ENCODE measurements at regions not wholly inside any gene's neighbourhood (a gene's known extent, or its start where the extent isn't known, plus 50 kb on each side); places are given as distances from the start of the nearest gene placed in this dataset.

DNA sequence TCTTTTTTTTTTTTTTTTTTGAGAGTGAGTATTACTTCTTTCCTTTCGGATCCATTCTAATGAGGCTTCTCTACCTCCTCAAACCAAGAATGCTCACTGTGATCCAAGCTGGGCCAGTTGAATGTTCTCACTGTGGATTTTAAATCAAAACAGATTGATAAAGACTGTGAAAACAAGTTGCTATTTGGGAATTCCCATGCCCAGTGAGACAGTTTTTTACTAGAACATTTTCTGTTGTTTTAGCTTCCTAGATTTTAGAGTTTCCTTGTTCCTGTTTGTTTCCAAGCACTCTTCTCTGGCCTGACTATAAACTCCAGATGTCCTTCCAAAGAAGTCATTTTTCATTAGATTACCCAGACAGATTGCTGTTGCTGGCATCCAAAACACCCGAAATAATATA is 60.1 kb upstream of the GALNT15 start:
- no peaks in the 10 kb centered on the region for H3K4me1 ChIP-seq (ENCODE audit: control insufficient read depth in 1 of 2, insufficient read depth in 1 of 2, low read depth in 1 of 2, low read length in 1 of 2)
- no peak overlapping the region for H3K27ac ChIP-seq
- no peaks in the 10 kb centered on the region for H3K9me3 ChIP-seq
- no peak overlapping the region for H3K4me3 ChIP-seq (ENCODE audit: low read depth in 1 of 2, low read length in 1 of 2)
- TF ChIP-seq, protein P1, sequence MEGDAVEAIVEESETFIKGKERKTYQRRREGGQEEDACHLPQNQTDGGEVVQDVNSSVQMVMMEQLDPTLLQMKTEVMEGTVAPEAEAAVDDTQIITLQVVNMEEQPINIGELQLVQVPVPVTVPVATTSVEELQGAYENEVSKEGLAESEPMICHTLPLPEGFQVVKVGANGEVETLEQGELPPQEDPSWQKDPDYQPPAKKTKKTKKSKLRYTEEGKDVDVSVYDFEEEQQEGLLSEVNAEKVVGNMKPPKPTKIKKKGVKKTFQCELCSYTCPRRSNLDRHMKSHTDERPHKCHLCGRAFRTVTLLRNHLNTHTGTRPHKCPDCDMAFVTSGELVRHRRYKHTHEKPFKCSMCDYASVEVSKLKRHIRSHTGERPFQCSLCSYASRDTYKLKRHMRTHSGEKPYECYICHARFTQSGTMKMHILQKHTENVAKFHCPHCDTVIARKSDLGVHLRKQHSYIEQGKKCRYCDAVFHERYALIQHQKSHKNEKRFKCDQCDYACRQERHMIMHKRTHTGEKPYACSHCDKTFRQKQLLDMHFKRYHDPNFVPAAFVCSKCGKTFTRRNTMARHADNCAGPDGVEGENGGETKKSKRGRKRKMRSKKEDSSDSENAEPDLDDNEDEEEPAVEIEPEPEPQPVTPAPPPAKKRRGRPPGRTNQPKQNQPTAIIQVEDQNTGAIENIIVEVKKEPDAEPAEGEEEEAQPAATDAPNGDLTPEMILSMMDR (IDR thresholded peaks at IDR 0.05), result no peak
- no peaks in the 10 kb centered on the region for H3K36me3 ChIP-seq
- H3K27me3 ChIP-seq, result no peaks in the 10 kb centered on the region

DNA sequence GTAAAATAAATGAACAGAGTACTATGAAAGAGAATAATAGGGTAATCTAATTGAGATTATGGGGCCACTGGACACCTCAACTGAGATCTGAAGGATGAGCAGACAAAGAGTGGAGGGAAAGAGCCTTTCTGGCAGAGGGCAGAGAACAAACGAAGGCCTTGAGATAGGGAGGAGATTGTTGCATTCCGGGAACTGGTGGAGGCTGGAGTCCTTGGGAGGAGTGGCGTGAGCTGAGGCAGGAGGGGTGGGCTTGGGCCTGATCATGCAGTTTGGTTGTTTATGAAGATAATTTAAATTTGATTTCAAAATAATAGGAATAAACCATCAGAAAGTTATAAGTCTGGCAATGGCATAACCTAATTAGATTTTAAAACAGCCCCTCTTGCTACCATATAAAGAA is 59.5 kb upstream of the GALNT15 start:
- TF ChIP-seq, protein P1 (IDR thresholded peaks at IDR 0.05), result no peak
- no peaks in the 10 kb centered on the region for H3K36me3 ChIP-seq
- no peaks in the 10 kb centered on the region for H3K9me3 ChIP-seq
- no peaks in the 10 kb centered on the region for H3K4me1 ChIP-seq (ENCODE audit: control insufficient read depth in 1 of 2, insufficient read depth in 1 of 2, low read depth in 1 of 2, low read length in 1 of 2)
- no peaks in the 10 kb centered on the region for H3K27me3 ChIP-seq
- H3K4me3 ChIP-seq (ENCODE audit: low read depth in 1 of 2, low read length in 1 of 2), result no peak overlapping the region
- H3K27ac ChIP-seq, result no peak overlapping the region

GRCh38 chr3:16118396-16118795 is 56.1 kb upstream of the GALNT15 start:
- no peaks in the 10 kb centered on the region for H3K27me3 ChIP-seq
- no peaks in the 10 kb centered on the region for H3K9me3 ChIP-seq
- no peaks in the 10 kb centered on the region for H3K4me1 ChIP-seq (ENCODE audit: control insufficient read depth in 1 of 2, insufficient read depth in 1 of 2, low read depth in 1 of 2, low read length in 1 of 2)
- no peak overlapping the region for H3K4me3 ChIP-seq (ENCODE audit: low read depth in 1 of 2, low read length in 1 of 2)
- TF ChIP-seq, protein P1 (IDR thresholded peaks at IDR 0.05), result no peak
- H3K36me3 ChIP-seq, result no peaks in the 10 kb centered on the region
- no peak overlapping the region for H3K27ac ChIP-seq

DNA sequence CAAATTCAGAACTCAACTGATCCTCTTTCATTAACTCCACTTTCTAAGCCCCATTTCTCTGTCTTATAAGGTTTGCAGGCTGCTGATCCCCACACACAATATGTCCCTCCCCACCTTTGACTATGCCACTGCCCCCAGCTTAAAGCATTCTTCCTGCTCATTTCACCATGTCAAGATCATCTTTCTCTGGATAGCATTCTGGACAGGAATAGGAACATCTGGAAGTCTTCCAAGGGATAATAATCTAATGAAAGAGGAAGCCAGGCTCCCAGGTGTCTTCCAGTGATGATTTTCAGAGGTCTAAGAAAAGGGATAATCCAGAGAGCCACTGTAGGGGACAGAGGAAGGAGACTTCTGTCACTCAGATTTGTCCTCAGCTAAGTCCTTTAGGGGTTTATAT is 54.6 kb upstream of the GALNT15 start:
- no peaks in the 10 kb centered on the region for H3K9me3 ChIP-seq
- TF ChIP-seq, protein P1 (IDR thresholded peaks at IDR 0.05), result no peak
- no peak overlapping the region for H3K27ac ChIP-seq
- H3K36me3 ChIP-seq, result no peaks in the 10 kb centered on the region
- no peak overlapping the region for H3K4me3 ChIP-seq (ENCODE audit: low read depth in 1 of 2, low read length in 1 of 2)
- no peaks in the 10 kb centered on the region for H3K27me3 ChIP-seq
- H3K4me1 ChIP-seq (ENCODE audit: control insufficient read depth in 1 of 2, insufficient read depth in 1 of 2, low read depth in 1 of 2, low read length in 1 of 2), result no peaks in the 10 kb centered on the region

DNA sequence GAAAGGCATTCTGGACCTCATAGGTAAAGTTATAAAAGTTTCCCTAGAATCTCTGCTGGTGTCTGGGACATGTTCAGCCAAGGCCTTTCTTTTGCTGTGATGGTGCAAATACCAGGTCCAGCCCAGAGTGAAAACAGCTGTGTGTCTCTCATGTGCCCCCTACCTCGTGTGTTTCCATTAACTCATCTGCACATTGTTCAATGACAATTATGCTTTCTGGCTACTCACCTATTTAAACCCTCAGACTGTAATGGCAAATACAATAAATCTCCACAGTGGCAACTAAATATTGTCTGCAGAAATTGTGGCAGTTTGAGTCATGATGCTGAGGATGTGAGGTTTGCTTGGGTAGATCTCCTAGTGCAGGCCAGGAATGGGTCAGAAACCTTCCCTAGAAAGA is 53.1 kb upstream of the GALNT15 start:
- no peaks in the 10 kb centered on the region for H3K9me3 ChIP-seq
- no peaks in the 10 kb centered on the region for H3K4me1 ChIP-seq (ENCODE audit: control insufficient read depth in 1 of 2, insufficient read depth in 1 of 2, low read depth in 1 of 2, low read length in 1 of 2)
- H3K27ac ChIP-seq, result no peak overlapping the region
- H3K27me3 ChIP-seq, result no peaks in the 10 kb centered on the region
- no peaks in the 10 kb centered on the region for H3K36me3 ChIP-seq
- TF ChIP-seq, protein P1 (IDR thresholded peaks at IDR 0.05), result no peak
- no peak overlapping the region for H3K4me3 ChIP-seq (ENCODE audit: low read depth in 1 of 2, low read length in 1 of 2)

DNA sequence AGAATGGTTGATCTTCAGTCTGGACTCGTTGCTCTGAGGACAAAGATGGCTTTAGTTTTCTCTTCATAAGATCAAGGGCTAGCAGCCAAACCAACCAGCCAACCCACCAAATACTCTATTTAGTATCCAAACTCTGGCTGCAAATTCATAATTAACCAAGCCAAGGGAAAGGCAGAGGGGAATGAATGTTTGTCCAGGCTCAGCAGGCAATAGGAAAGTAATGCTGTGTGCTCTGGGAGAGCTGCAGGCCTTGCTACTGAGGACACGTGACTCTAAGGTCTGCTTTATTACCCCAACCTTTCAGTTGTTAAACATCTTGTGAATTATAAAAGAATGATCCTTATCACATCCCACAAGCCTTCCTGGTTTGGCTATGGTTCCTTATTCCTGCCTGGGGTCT is 52.3 kb upstream of the GALNT15 start:
- TF ChIP-seq, protein P1 (IDR thresholded peaks at IDR 0.05), result no peak
- H3K9me3 ChIP-seq, result no peaks in the 10 kb centered on the region
- H3K27ac ChIP-seq, result no peak overlapping the region
- no peaks in the 10 kb centered on the region for H3K27me3 ChIP-seq
- H3K36me3 ChIP-seq, result no peaks in the 10 kb centered on the region
- no peak overlapping the region for H3K4me3 ChIP-seq (ENCODE audit: low read depth in 1 of 2, low read length in 1 of 2)
- H3K4me1 ChIP-seq (ENCODE audit: control insufficient read depth in 1 of 2, insufficient read depth in 1 of 2, low read depth in 1 of 2, low read length in 1 of 2), result no peaks in the 10 kb centered on the region

All from neutrophil (primary cell).